Breast epithelium (tissue), 4 donors: ENCODE measurements at regions not wholly inside any gene's neighbourhood (a gene's known extent, or its start where the extent isn't known, plus 50 kb on each side); places are given as distances from the start of the nearest gene placed in this dataset.

Experiments used
- DNase-seq, 2 donors: peaks; one replicate each; pipeline ENCODE4 v3.0.0-alpha.2; 2019; ENCODE audit warnings: low spot score in 2 of 2
- H3K27ac ChIP-seq, 2 donors: fragments of 200-600 bp; sonication (generic) in 1 of 2; one replicate each; pipeline ENCODE4 v1.5.1; 2016 to 2019; ENCODE audit warnings: mild to moderate bottlenecking in 1 of 2
- H3K27me3 ChIP-seq, 2 donors: fragments of 200-600 bp; sonication (generic) in 1 of 2; one replicate each; pipeline versions ENCODE4 v1.5.1 to v1.6.0; 2017 to 2019; ENCODE audit warnings: control low read depth in 1 of 2, mild to moderate bottlenecking in 1 of 2
- H3K36me3 ChIP-seq: fragments of 200-600 bp; one replicate; pipeline ENCODE4 v1.5.1; 2019
- H3K4me1 ChIP-seq, 2 donors: fragments of 200-600 bp; sonication (generic); one replicate each; pipeline ENCODE4 v1.5.1; 2016 to 2019; ENCODE audit warnings: control low read depth in 1 of 2
- H3K4me3 ChIP-seq, 3 donors: fragments of 200-600 bp; sonication (generic); 1 replicate in 2 of 3; 2 replicates in 1 of 3; pipeline ENCODE4 v1.5.1; 2016 to 2019; ENCODE audit warnings: mild to moderate bottlenecking in 3 of 3, moderate library complexity in 2 of 3
- H3K9me3 ChIP-seq, 2 donors: fragments of 200-600 bp; sonication (generic) in 1 of 2; one replicate each; pipeline ENCODE4 v1.5.1; 2016 to 2019; ENCODE audit warnings: control low read depth in 1 of 2
- CTCF ChIP-seq, 3 donors: fragments of 450-650 bp; IDR thresholded peaks; one replicate each; pipeline ENCODE4 v1.5.1; 2016 to 2017; ENCODE audit warnings: antibody characterized with exemption in 3 of 3, mild to moderate bottlenecking in 3 of 3, moderate library complexity in 3 of 3
- POLR2A ChIP-seq: fragments of 450-650 bp; IDR thresholded peaks from one replicate; pipeline ENCODE4 v1.6.1; 2016; ENCODE audit warnings: antibody characterized with exemption, mild to moderate bottlenecking, moderate library complexity
- POLR2AphosphoS5 ChIP-seq, 3 donors: sonication (generic); formaldehyde crosslinking; IDR thresholded peaks; one replicate each; pipeline ENCODE4 v1.6.1; 2017; ENCODE audit warnings: antibody characterized with exemption in 3 of 3
- intact Hi-C: fragments of 100-400 bp; cut with DNase I; formaldehyde crosslinking; loops from one replicate; pipeline ENCODE4 v1.15.1; 2023; ENCODE audit warnings: low total_unique reads

GRCh38 chr4:60648774-60649173 is 551.4 kb upstream of the ADGRL3 start:
- intact Hi-C loops = no loop called here
- Histone ChIP-seq H3K27ac (no peak overlapping the region), H3K9me3 (no peaks in the 10 kb centered on the region), H3K4me1 (no peaks in the 10 kb centered on the region), H3K4me3 (no peak overlapping the region), H3K36me3 (no peaks in the 10 kb centered on the region), H3K27me3 (no peaks in the 10 kb centered on the region)
- TF ChIP-seq CTCF (IDR thresholded peaks at IDR 0.05) = no peak
- DNase-seq = no peak

- no peak for TF ChIP-seq POLR2A
- TF ChIP-seq POLR2AphosphoS5 (IDR thresholded peaks at IDR 0.05) = no peak
- no peak for TF ChIP-seq CTCF (IDR thresholded peaks at IDR 0.05)
- H3K4me3 ChIP-seq = no peak overlapping the region
- H3K27ac ChIP-seq = no peak overlapping the region
- no peaks in the 10 kb centered on the region for H3K36me3 ChIP-seq
- DNase-seq = no peak
- intact Hi-C loops = no loop called here
- no peaks in the 10 kb centered on the region for H3K27me3 ChIP-seq
- H3K9me3 ChIP-seq = no peaks in the 10 kb centered on the region
- no peaks in the 10 kb centered on the region for H3K4me1 ChIP-seq
These were observed 547.2 kb upstream of the ADGRL3 start for GRCh38 chr4:60652933-60653332.

- Histone ChIP-seq H3K4me3 (no peak overlapping the region), H3K4me1 (no peaks in the 10 kb centered on the region), H3K9me3 (no peaks in the 10 kb centered on the region), H3K27me3 (no peaks in the 10 kb centered on the region), H3K27ac (no peak overlapping the region), H3K36me3 (no peaks in the 10 kb centered on the region)
- no peak for TF ChIP-seq POLR2AphosphoS5 (IDR thresholded peaks at IDR 0.05)
- TF ChIP-seq CTCF (IDR thresholded peaks at IDR 0.05) = no peak
- no peak for TF ChIP-seq POLR2A
- intact Hi-C loops = no loop called here
- DNase-seq = no peak
These were observed 544.8 kb upstream of the ADGRL3 start for GRCh38 chr4:60655356-60655755.

- Histone ChIP-seq H3K36me3 (no peaks in the 10 kb centered on the region), H3K4me1 (no peaks in the 10 kb centered on the region), H3K27ac (no peak overlapping the region), H3K27me3 (no peaks in the 10 kb centered on the region), H3K9me3 (no peaks in the 10 kb centered on the region), H3K4me3 (no peak overlapping the region)
- intact Hi-C loops = no loop called here
- no peak for DNase-seq
- TF ChIP-seq CTCF (IDR thresholded peaks at IDR 0.05) (no peak), POLR2A (no peak), POLR2AphosphoS5 (IDR thresholded peaks at IDR 0.05) (no peak)
These were observed 544.0 kb upstream of the ADGRL3 start for GRCh38 chr4:60656171-60656570.

GRCh38 chr4:60657041-60657440 is 543.1 kb upstream of the ADGRL3 start:
- no peaks in the 10 kb centered on the region for H3K36me3 ChIP-seq
- intact Hi-C loops = no loop called here
- no peak overlapping the region for H3K27ac ChIP-seq
- TF ChIP-seq POLR2AphosphoS5 (IDR thresholded peaks at IDR 0.05) (no peak), POLR2A (no peak), CTCF (IDR thresholded peaks at IDR 0.05) (no peak)
- no peaks in the 10 kb centered on the region for H3K27me3 ChIP-seq
- no peaks in the 10 kb centered on the region for H3K4me1 ChIP-seq
- no peaks in the 10 kb centered on the region for H3K9me3 ChIP-seq
- H3K4me3 ChIP-seq = no peak overlapping the region
- no peak for DNase-seq
